PC-9 (cell line): ENCODE measurements at regions not wholly inside any gene's neighbourhood (a gene's known extent, or its start where the extent isn't known, plus 50 kb on each side); places are given as distances from the start of the nearest gene placed in this dataset.

Experiments used
- CTCF ChIP-seq: fragments of 200-600 bp; sonication (generic); conservative IDR thresholded peaks from 2 replicates; pipeline ENCODE4 v1.6.1; 2017; ENCODE audit warnings: mixed run types, antibody characterized with exemption, mild to moderate bottlenecking, moderate library complexity
- EZH2 ChIP-seq: fragments of 200-600 bp; sonication (generic); IDR thresholded peaks from 2 replicates; pipeline ENCODE4 v1.8.0; 2017; ENCODE audit warnings: antibody characterized with exemption, low read depth

- TF ChIP-seq CTCF (no peak), EZH2 (no peak)
Measured at GRCh38 chr16:76756951-76757350, 434.0 kb upstream of the MON1B start.
